K562 (cell line): ENCODE measurements at regions not wholly inside any gene's neighbourhood (a gene's known extent, or its start where the extent isn't known, plus 50 kb on each side); places are given as distances from the start of the nearest gene placed in this dataset.

Experiments used
- ATAC-seq: fragments of 200-7000 bp; cut with Tn5 transposase; 3 replicates; pipeline ENCODE4 v1.9.1; 2020; ENCODE audit warnings: moderate library complexity
- BruUV-seq: library from RNA; stranded (reverse); fragments of 400-500 nt; replicated peaks from 2 replicates; lab custom pipeline; 2021; lab: Mats Ljungman, UMichigan
- CTCF ChIA-PET: fragments of 300-600 bp; formaldehyde crosslinking; extraction: SDS; loops from one replicate; lab custom pipeline; 2021; ENCODE audit warnings: low intra/inter-chr PET ratio; lab: Yijun Ruan, JAX
- POLR2A ChIA-PET: fragments of 300-600, 350-650 bp; sonication (Branson Sonifier 250); formaldehyde crosslinking; extraction: SDS; loops from one replicate; lab custom pipeline; 2021; ENCODE audit warnings: antibody characterized with exemption, inconsistent platforms; lab: Yijun Ruan, JAX
- DNase-seq, 4 experiments: peaks; one replicate each; pipeline versions ENCODE4 v3.0.0 to v3.0.0-alpha.2; 2011 to 2018; ENCODE audit warnings: low spot score in 3 of 4, mixed read lengths in 3 of 4; ENCODE audit errors: extremely low read depth in 1 of 4
- FAIRE-seq: peaks from 2 replicates; lab custom pipeline; 2011; peaks lifted over from hg19 to GRCh38; lab: Jason Lieb, UNC
- H2AFZ ChIP-seq: 2 replicates; pipeline ENCODE4 v1.6.0; 2011; ENCODE audit warnings: low read depth, low read length, control low read depth, inconsistent platforms
- H3K27ac ChIP-seq: fragments of 200-600 bp; 3 replicates; pipeline ENCODE4 v1.8.0; 2011; ENCODE audit warnings: low read depth, mild to moderate bottlenecking, control low read depth, inconsistent platforms, low read length, moderate library complexity, mixed read lengths; ENCODE audit errors: extremely low read depth
- H3K27me3 ChIP-seq, 2 experiments: fragments of 300-600 bp in 1 of 2; 2 replicates in 1 of 2; 3 replicates in 1 of 2; pipeline versions ENCODE4 v1.6.0 to v1.8.0; 2011; ENCODE audit warnings: inconsistent platforms in 2 of 2, low read length in 2 of 2, mild to moderate bottlenecking in 1 of 2, mixed read lengths in 1 of 2, moderate library complexity in 1 of 2; ENCODE audit not compliant: control insufficient read depth in 2 of 2, insufficient read depth in 2 of 2
- H3K36me3 ChIP-seq: fragments of 300-600 bp; 3 replicates; pipeline ENCODE4 v1.8.0; 2011; ENCODE audit warnings: mild to moderate bottlenecking, low read length, inconsistent platforms; ENCODE audit not compliant: control insufficient read depth, insufficient read depth
- H3K4me1 ChIP-seq, 2 experiments: fragments of 200-600 bp in 1 of 2; replicated peaks in 1 of 2; 2 replicates in 1 of 2; 3 replicates in 1 of 2; pipeline versions ENCODE4 v1.5.1 to v1.8.0; 2011; ENCODE audit warnings: inconsistent platforms in 2 of 2, low read length in 2 of 2, mild to moderate bottlenecking in 1 of 2, mixed read lengths in 1 of 2, moderate library complexity in 1 of 2; ENCODE audit not compliant: control insufficient read depth in 2 of 2, insufficient read depth in 2 of 2
- H3K4me2 ChIP-seq: 2 replicates; pipeline ENCODE4 v1.6.1; 2011; ENCODE audit warnings: low read length, control low read depth, inconsistent platforms, mixed read lengths; ENCODE audit not compliant: insufficient read depth
- H3K4me3 ChIP-seq: fragments of 200-600 bp; sonication (generic), shearing (Covaris generic); 2 replicates; pipeline ENCODE4 v1.5.1; 2016; ENCODE audit warnings: control low read depth, inconsistent platforms
- H3K79me2 ChIP-seq: fragments of 200-600 bp; 3 replicates; pipeline ENCODE4 v1.8.0; 2011; ENCODE audit warnings: low read length, inconsistent platforms; ENCODE audit not compliant: control insufficient read depth, insufficient read depth
- H3K9ac ChIP-seq, 2 experiments: 2 replicates each; pipeline versions ENCODE4 v1.6.0 to v1.6.1; 2011; ENCODE audit warnings: low read depth in 2 of 2, low read length in 2 of 2, control low read depth in 1 of 2, inconsistent platforms in 1 of 2, mild to moderate bottlenecking in 1 of 2, mixed read lengths in 1 of 2; ENCODE audit not compliant: insufficient read depth in 1 of 2
- H3K9me1 ChIP-seq: one replicate; pipeline ENCODE4 v1.6.0; 2011; ENCODE audit warnings: inconsistent platforms, mild to moderate bottlenecking, low read length, moderate library complexity; ENCODE audit not compliant: control insufficient read depth, insufficient read depth
- H3K9me3 ChIP-seq: replicated peaks from 2 replicates; pipeline ENCODE4 v1.5.1; 2011; ENCODE audit warnings: low read depth, low read length, inconsistent platforms; ENCODE audit not compliant: control insufficient read depth, insufficient read depth
- H4K20me1 ChIP-seq: replicated peaks from 2 replicates; pipeline ENCODE4 v1.6.1; 2011; ENCODE audit warnings: low read length, inconsistent platforms, mixed read lengths; ENCODE audit not compliant: control insufficient read depth, insufficient read depth
- BRF1 ChIP-seq: IDR thresholded peaks from 3 replicates; pipeline ENCODE4 v1.6.1; 2011; ENCODE audit warnings: borderline replicate concordance, mild to moderate bottlenecking; ENCODE audit not compliant: insufficient read length; ENCODE audit errors: extremely low read depth
- HEY1 ChIP-seq: fragments of 250-450 bp; sonication (Bioruptor Pico); IDR thresholded peaks from 2 replicates; pipeline ENCODE4 v1.5.0; 2020; ENCODE audit warnings: mild to moderate bottlenecking, moderate library complexity, borderline replicate concordance
- JUND ChIP-seq, 2 experiments: IDR thresholded peaks; 2 replicates in 1 of 2; 3 replicates in 1 of 2; pipeline ENCODE4 v1.6.1; 2011; ENCODE audit warnings: borderline replicate concordance in 2 of 2, low read depth in 2 of 2, low read length in 2 of 2, improper control_type of control experiment in 1 of 2, missing biosample characterization in 1 of 2, missing genetic modification characterization in 1 of 2, missing genetic modification reagents in 1 of 2
- MBD2 ChIP-seq: sonication (generic); IDR thresholded peaks from 2 replicates; pipeline ENCODE4 v1.6.1; 2016; ENCODE audit warnings: low read depth, borderline replicate concordance
- PHTF2 ChIP-seq: fragments of 250-450 bp; sonication (Bioruptor Pico); IDR thresholded peaks from 2 replicates; pipeline ENCODE4 v1.5.0; 2021; ENCODE audit warnings: mild to moderate bottlenecking
- SMARCE1 ChIP-seq: fragments of 450-650 bp; IDR thresholded peaks from 2 replicates; pipeline ENCODE4 v1.7.1; 2016; ENCODE audit warnings: mild to moderate bottlenecking
- SMC3 ChIP-seq: conservative IDR thresholded peaks from 2 replicates; pipeline ENCODE4 v1.6.1; 2011; ENCODE audit warnings: low read depth, low read length, improper control_type of control experiment; ENCODE audit not compliant: insufficient read depth
- TEAD4 ChIP-seq, 2 experiments: sonication (generic) in 1 of 2; formaldehyde crosslinking in 1 of 2; IDR thresholded peaks; 2 replicates each; pipeline versions ENCODE4 v1.6.1 to v1.8.0; 2012 to 2022; ENCODE audit warnings: borderline replicate concordance in 1 of 2, inconsistent platforms in 1 of 2, low read length in 1 of 2, mild to moderate bottlenecking in 1 of 2, missing genetic modification reagents in 1 of 2
- XRCC5 ChIP-seq: fragments of 200-400 bp; formaldehyde crosslinking; IDR thresholded peaks from 2 replicates; pipeline ENCODE4 v1.6.1; 2017; ENCODE audit warnings: low read depth, mild to moderate bottlenecking, low read length
- ZC3H4 ChIP-seq: sonication (generic); formaldehyde crosslinking; IDR thresholded peaks from 2 replicates; pipeline ENCODE4 v1.9.0; 2021; ENCODE audit warnings: missing genetic modification reagents, borderline replicate concordance
- ZNF212 ChIP-seq: fragments of 450-650 bp; formaldehyde crosslinking; IDR thresholded peaks from 2 replicates; pipeline ENCODE4 v1.4.0; 2020; ENCODE audit warnings: mild to moderate bottlenecking
- ZNF311 ChIP-seq: fragments of 250-450 bp; sonication (Bioruptor Pico); IDR thresholded peaks from 2 replicates; pipeline ENCODE4 v1.4.0; 2020; ENCODE audit warnings: mild to moderate bottlenecking, moderate library complexity
- ZNF740 ChIP-seq, 3 experiments: fragments of 200-800 bp in 1 of 3; sonication (Bioruptor generic) in 1 of 3; sonication (generic) in 1 of 3; formaldehyde crosslinking in 1 of 3; IDR thresholded peaks; 2 replicates each; pipeline versions ENCODE4 v1.6.1 to v1.8.0; 2016 to 2022; ENCODE audit warnings: mild to moderate bottlenecking in 2 of 3, missing compliant biosample characterization in 2 of 3, missing genetic modification characterization in 2 of 3, missing genetic modification reagents in 1 of 3
- WGBS: fragments of 100-300 bp; shearing (Covaris generic); methylation state at CpG from one replicate; pipeline ENCODE4 v1.1.6; 2016; ENCODE audit warnings: low coverage, mixed read lengths; ENCODE audit not compliant: insufficient coverage; ENCODE audit errors: missing lambda C conversion rate; 5-methylcytosine and 5-hydroxymethylcytosine counted together
- in situ Hi-C: fragments of 300-500 bp; cut with MboI; formaldehyde crosslinking; loops from 4 replicates; pipeline ENCODE4 v1.15.0; 2018; ENCODE audit warnings: inconsistent platforms, mixed read lengths
- intact Hi-C: fragments of 100-400 bp; cut with micrococcal nuclease; formaldehyde crosslinking; loops from 2 replicates; pipeline ENCODE4 v1.14.2; 2022

- no peak overlapping the region for H3K4me2 ChIP-seq
- intact Hi-C loops = no loop called here
- in situ Hi-C loops = no loop called here
- no peak overlapping the region for H3K4me3 ChIP-seq
- no peaks in the 10 kb centered on the region for H4K20me1 ChIP-seq
- CTCF ChIA-PET = no interaction called here
- no peaks in the 10 kb centered on the region for H3K4me1 ChIP-seq
- H3K27me3 ChIP-seq = no peaks in the 10 kb centered on the region
- H3K9ac ChIP-seq = no peak overlapping the region
- TF ChIP-seq PHTF2 (CRISPR knock-in tag) = no peak
- TF ChIP-seq XRCC5 = no peak
- no peak for TF ChIP-seq ZNF212 (CRISPR knock-in tag)
- TF ChIP-seq HEY1 = no peak
- no peak for TF ChIP-seq ZNF740 (CRISPR knock-in tag; IDR thresholded peaks at IDR 0.05)
- TF ChIP-seq ZNF740 (tag; IDR thresholded peaks at IDR 0.05) = no peak
- no peak for TF ChIP-seq BRF1
- no peak for TF ChIP-seq SMC3
- no peak for TF ChIP-seq JUND (IDR thresholded peaks at IDR 0.05; ENCODE audit: borderline replicate concordance, low read depth, low read length)
- TF ChIP-seq JUND (tag; IDR thresholded peaks at IDR 0.05; ENCODE audit: borderline replicate concordance, low read depth, low read length) = no peak
- TF ChIP-seq MBD2 = no peak
- TF ChIP-seq ZNF311 = no peak
- no peak for TF ChIP-seq SMARCE1
- no peak for TF ChIP-seq ZC3H4 (CRISPR knock-in tag)
- TF ChIP-seq TEAD4 (IDR thresholded peaks at IDR 0.05; ENCODE audit: low read length) = no peak
- no peak for TF ChIP-seq TEAD4 (CRISPR knock-in tag; IDR thresholded peaks at IDR 0.05; ENCODE audit: borderline replicate concordance)
- TF ChIP-seq, all 486 proteins: peak for 0
- H3K9me1 ChIP-seq = no peaks in the 10 kb centered on the region
- no TSS peak for BruUV-seq
- ATAC-seq (no peak), DNase-seq (no peak), FAIRE-seq (no peak)
- no peaks in the 10 kb centered on the region for H3K79me2 ChIP-seq
- POLR2A ChIA-PET = no interaction called here
- H3K36me3 ChIP-seq = no peaks in the 10 kb centered on the region
- H3K9me3 ChIP-seq = no peaks in the 10 kb centered on the region
- 0% methylated on average over 2 of the region's 3 CpGs for WGBS
- H2AFZ ChIP-seq = no peak overlapping the region
- H3K27ac ChIP-seq = no peak overlapping the region
These were observed 925.8 kb downstream of the FSTL5 start for GRCh38 chr4:161238033-161238432.
